ENCODE measurements at regions not wholly inside any gene's neighbourhood (a gene's known extent, or its start where the extent isn't known, plus 50 kb on each side); places are given as distances from the start of the nearest gene placed in this dataset.

GRCh38 chr4:74653331-74654229 lies 140.7 kb downstream of the BTC start:
- DNase-seq, result no peak

GRCh38 chr4:74654230-74654681 lies 140.1 kb downstream of the BTC start:
- no peak for DNase-seq

- DNase-seq, result no peak
Observed at GRCh38 chr4:74656596-74656995, 137.7 kb downstream of the BTC start.

GRCh38 chr4:74658116-74658515 lies 136.2 kb downstream of the BTC start:
- DNase-seq, result no peak

- no peak for DNase-seq
Observed at GRCh38 chr4:74659576-74660411, 134.5 kb downstream of the BTC start.

- no peak for DNase-seq
Observed at GRCh38 chr4:74660866-74661265, 133.5 kb downstream of the BTC start.

- no peak for DNase-seq
Observed at GRCh38 chr4:74661427-74662201, 132.7 kb downstream of the BTC start.

- no peak for DNase-seq
Observed at GRCh38 chr4:74663631-74664030, 130.7 kb downstream of the BTC start.

- no peak for DNase-seq
Observed at GRCh38 chr4:74665346-74665745, 129.0 kb downstream of the BTC start.

GRCh38 chr4:74665876-74666275 lies 128.4 kb downstream of the BTC start:
- DNase-seq, result no peak

- no peak for DNase-seq
Observed at GRCh38 chr4:74667438-74667837, 126.9 kb downstream of the BTC start.

GRCh38 chr4:74667944-74668343 lies 126.4 kb downstream of the BTC start:
- no peak for DNase-seq

GRCh38 chr4:74669702-74670101 lies 124.6 kb downstream of the BTC start:
- no peak for DNase-seq

- no peak for DNase-seq
Observed at GRCh38 chr4:74670583-74670982, 123.7 kb downstream of the BTC start.

- peak; percentile 30 for DNase-seq
Observed at GRCh38 chr4:74671080-74671698, 123.1 kb downstream of the BTC start.

- DNase-seq, result no peak
Observed at GRCh38 chr4:74674750-74675149, 119.6 kb downstream of the BTC start.

GRCh38 chr4:74675673-74676279 lies 118.5 kb downstream of the BTC start:
- DNase-seq, result no peak

GRCh38 chr4:74682567-74683359 lies 111.6 kb downstream of the BTC start:
- DNase-seq, result no peak

GRCh38 chr4:74692972-74693371 lies 101.4 kb downstream of the BTC start:
- no peak for DNase-seq

All from NCI-H345 (cell line).